Mesenchymal stem cell (in vitro differentiated cells and primary cell): ENCODE measurements at regions not wholly inside any gene's neighbourhood (a gene's known extent, or its start where the extent isn't known, plus 50 kb on each side); places are given as distances from the start of the nearest gene placed in this dataset.

ENCODE experiments used
- DNase-seq: peaks from one replicate; pipeline ENCODE4 v3.0.0-alpha.2; 2013
- H2AFZ ChIP-seq: one replicate; pipeline ENCODE4 v1.6.1; 2013; ENCODE audit warnings: low read depth, mild to moderate bottlenecking, control low read depth, inconsistent platforms, low read length, moderate library complexity
- H2AK5ac ChIP-seq: 2 replicates; pipeline ENCODE4 v1.6.1; 2013; ENCODE audit warnings: low read length, moderate library complexity, mild to moderate bottlenecking, inconsistent platforms; ENCODE audit not compliant: severe bottlenecking
- H2BK120ac ChIP-seq: one replicate; pipeline ENCODE4 v1.6.1; 2013; ENCODE audit warnings: low read depth, mild to moderate bottlenecking, inconsistent platforms, low read length, moderate library complexity
- H2BK12ac ChIP-seq, 2 experiments: one replicate each; pipeline ENCODE4 v1.6.1; 2013; ENCODE audit warnings: inconsistent platforms in 2 of 2, low read length in 2 of 2, mild to moderate bottlenecking in 2 of 2, moderate library complexity in 2 of 2, control low read depth in 1 of 2
- H2BK15ac ChIP-seq: one replicate; pipeline ENCODE4 v1.6.1; 2013; ENCODE audit warnings: mild to moderate bottlenecking, low read depth, inconsistent platforms; ENCODE audit not compliant: poor library complexity, severe bottlenecking
- H2BK5ac ChIP-seq: 2 replicates; pipeline ENCODE4 v1.6.1; 2013; ENCODE audit warnings: low read depth, mild to moderate bottlenecking, low read length, control low read depth, inconsistent platforms; ENCODE audit not compliant: poor library complexity, severe bottlenecking
- H3K14ac ChIP-seq, 2 experiments: one replicate each; pipeline ENCODE4 v1.6.1; 2013; ENCODE audit warnings: inconsistent platforms in 2 of 2, low read length in 2 of 2, control low read depth in 1 of 2, mild to moderate bottlenecking in 1 of 2, moderate library complexity in 1 of 2
- H3K18ac ChIP-seq, 2 experiments: one replicate each; pipeline ENCODE4 v1.6.1; 2013; ENCODE audit warnings: inconsistent platforms in 2 of 2, low read length in 2 of 2, control low read depth in 1 of 2, low read depth in 1 of 2, mild to moderate bottlenecking in 1 of 2
- H3K23ac ChIP-seq, 2 experiments: one replicate each; pipeline ENCODE4 v1.6.1; 2013; ENCODE audit warnings: inconsistent platforms in 2 of 2, low read length in 2 of 2, mild to moderate bottlenecking in 2 of 2, moderate library complexity in 2 of 2, control low read depth in 1 of 2
- H3K27ac ChIP-seq: 2 replicates; pipeline ENCODE4 v1.5.1; 2013; ENCODE audit warnings: mild to moderate bottlenecking, moderate library complexity, low read length, control low read depth, inconsistent platforms; ENCODE audit not compliant: poor library complexity, severe bottlenecking
- H3K27me3 ChIP-seq, 2 experiments: 2 replicates each; pipeline versions ENCODE4 v1.6.1 to v1.7.0; 2013; ENCODE audit warnings: low read length in 2 of 2, mild to moderate bottlenecking in 2 of 2, moderate library complexity in 2 of 2, control low read depth in 1 of 2, inconsistent platforms in 1 of 2; ENCODE audit not compliant: control insufficient read depth in 1 of 2, insufficient read depth in 1 of 2
- H3K36me3 ChIP-seq, 2 experiments: 2 replicates each; pipeline versions ENCODE4 v1.6.1 to v1.7.0; 2013; ENCODE audit warnings: low read length in 2 of 2, control low read depth in 1 of 2, inconsistent platforms in 1 of 2, low read depth in 1 of 2, mild to moderate bottlenecking in 1 of 2; ENCODE audit not compliant: insufficient read depth in 2 of 2, control insufficient read depth in 1 of 2
- H3K4ac ChIP-seq, 2 experiments: one replicate each; pipeline ENCODE4 v1.6.1; 2013; ENCODE audit warnings: inconsistent platforms in 2 of 2, low read length in 2 of 2, mild to moderate bottlenecking in 2 of 2, moderate library complexity in 2 of 2, control low read depth in 1 of 2, low read depth in 1 of 2
- H3K4me1 ChIP-seq: 2 replicates; pipeline ENCODE4 v1.6.1; 2013; ENCODE audit warnings: low read depth, low read length, control low read depth; ENCODE audit not compliant: control insufficient read depth, insufficient read depth
- H3K4me2 ChIP-seq: 2 replicates; pipeline ENCODE4 v1.6.1; 2013; ENCODE audit warnings: low read length, mild to moderate bottlenecking, inconsistent platforms; ENCODE audit not compliant: poor library complexity, severe bottlenecking
- H3K4me3 ChIP-seq, 2 experiments: 2 replicates each; pipeline versions ENCODE4 v1.5.1 to v1.7.0; 2013; ENCODE audit warnings: low read length in 2 of 2, mild to moderate bottlenecking in 2 of 2, control low read depth in 1 of 2, low read depth in 1 of 2; ENCODE audit not compliant: insufficient read depth in 1 of 2
- H3K79me1 ChIP-seq: replicated peaks from 2 replicates; pipeline ENCODE4 v1.6.1; 2013; ENCODE audit warnings: mild to moderate bottlenecking, control low read depth, low read length, inconsistent platforms; ENCODE audit not compliant: poor library complexity, severe bottlenecking
- H3K9ac ChIP-seq: 2 replicates; pipeline ENCODE4 v1.7.0; 2013; ENCODE audit warnings: mild to moderate bottlenecking, low read length, moderate library complexity
- H3K9me3 ChIP-seq: 2 replicates; pipeline ENCODE4 v1.7.0; 2013; ENCODE audit warnings: mild to moderate bottlenecking, low read length; ENCODE audit not compliant: control insufficient read depth
- H4K8ac ChIP-seq: one replicate; pipeline ENCODE4 v1.6.1; 2013; ENCODE audit warnings: inconsistent platforms, mild to moderate bottlenecking, low read length, moderate library complexity
- H4K91ac ChIP-seq: one replicate; pipeline ENCODE4 v1.6.1; 2013; ENCODE audit warnings: mild to moderate bottlenecking, low read length, inconsistent platforms
- WGBS: methylation state at CpG from one replicate; pipeline ENCODE4 v1.1.7; 2013; ENCODE audit warnings: mixed read lengths; 5-methylcytosine and 5-hydroxymethylcytosine counted together

- no peak overlapping the region for H2AK5ac ChIP-seq
- H3K9me3 ChIP-seq: no peaks in the 10 kb centered on the region
- no peak overlapping the region for H2BK12ac ChIP-seq
- H3K4ac ChIP-seq: no peak overlapping the region
- no peaks in the 10 kb centered on the region for H3K36me3 ChIP-seq
- peaks cover 0 to 17% of the 10 kb centered on the region in 2 experiments for H3K27me3 ChIP-seq
- no peak overlapping the region for H3K23ac ChIP-seq
- H4K91ac ChIP-seq: no peak overlapping the region
- H2BK15ac ChIP-seq: no peak overlapping the region
- no peak overlapping the region for H3K9ac ChIP-seq
- no peak overlapping the region for H3K14ac ChIP-seq
- no peak overlapping the region for H3K18ac ChIP-seq
- DNase-seq: no peak
- H3K27ac ChIP-seq: no peak overlapping the region
- no peak overlapping the region for H4K8ac ChIP-seq
- no peak overlapping the region for H2BK120ac ChIP-seq
- H2AFZ ChIP-seq: no peak overlapping the region
- H3K4me1 ChIP-seq: no peaks in the 10 kb centered on the region
- H3K4me3 ChIP-seq: no peak overlapping the region
- H2BK5ac ChIP-seq: no peak overlapping the region
- H3K79me1 ChIP-seq: no peaks in the 10 kb centered on the region
- no peak overlapping the region for H3K4me2 ChIP-seq
These were observed 78.2 kb downstream of the MSL3 start for GRCh38 chrX:11836284-11836683.

- no peaks in the 10 kb centered on the region for H3K79me1 ChIP-seq
- H2AK5ac ChIP-seq: no peak overlapping the region
- no peaks in the 10 kb centered on the region for H3K36me3 ChIP-seq
- no peak overlapping the region for H3K27ac ChIP-seq
- peaks cover 0 to 10% of the 10 kb centered on the region in 2 experiments for H3K27me3 ChIP-seq
- H3K4me1 ChIP-seq: no peaks in the 10 kb centered on the region
- no peak overlapping the region for H3K18ac ChIP-seq
- H3K4me3 ChIP-seq: no peak overlapping the region
- H2BK5ac ChIP-seq: no peak overlapping the region
- H3K4ac ChIP-seq: no peak overlapping the region
- no peak overlapping the region for H2BK120ac ChIP-seq
- no peak overlapping the region for H4K91ac ChIP-seq
- no peak overlapping the region for H3K9ac ChIP-seq
- WGBS: 78% methylated on average over 3 of the region's 3 CpGs
- no peak overlapping the region for H2AFZ ChIP-seq
- no peak for DNase-seq
- H3K14ac ChIP-seq: no peak overlapping the region
- H4K8ac ChIP-seq: no peak overlapping the region
- no peaks in the 10 kb centered on the region for H3K9me3 ChIP-seq
- no peak overlapping the region for H3K4me2 ChIP-seq
- no peak overlapping the region for H2BK12ac ChIP-seq
- H3K23ac ChIP-seq: no peak overlapping the region
- H2BK15ac ChIP-seq: no peak overlapping the region
These were observed 79.4 kb downstream of the MSL3 start for GRCh38 chrX:11837437-11837836.

DNA sequence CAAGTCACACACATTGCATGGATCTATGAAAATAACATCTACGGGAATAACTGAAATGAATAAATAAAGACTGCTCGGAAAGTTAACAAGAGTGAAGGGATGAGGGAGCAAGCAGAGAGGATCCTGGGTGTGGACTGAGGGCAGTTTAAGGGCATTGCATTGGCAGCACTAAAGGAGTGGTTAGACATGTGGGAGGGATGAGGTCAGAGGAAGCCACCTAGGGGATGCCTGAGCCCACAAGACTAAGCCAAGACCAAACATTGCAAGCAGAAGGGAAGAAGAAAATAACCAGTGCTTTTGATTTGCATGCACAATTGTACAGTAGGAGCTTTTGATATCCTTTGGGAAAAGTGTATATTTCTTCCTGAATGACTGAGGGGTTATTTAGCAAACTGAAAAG, 106.1 kb downstream of the MSL3 start:
- Histone ChIP-seq H3K18ac (no peak overlapping the region), H3K27ac (no peak overlapping the region), H3K36me3 (no peaks in the 10 kb centered on the region), H2BK120ac (no peak overlapping the region), H2AFZ (no peak overlapping the region), H3K4ac (no peak overlapping the region), H3K14ac (no peak overlapping the region), H2BK5ac (no peak overlapping the region), H2BK12ac (no peak overlapping the region), H3K23ac (no peak overlapping the region), H3K9me3 (no peaks in the 10 kb centered on the region), H3K4me3 (no peak overlapping the region), H3K4me1 (peaks cover 2% of the 10 kb centered on the region), H2AK5ac (no peak overlapping the region), H3K9ac (no peak overlapping the region), H4K91ac (no peak overlapping the region), H3K27me3 (no peaks in the 10 kb centered on the region), H3K4me2 (no peak overlapping the region), H4K8ac (no peak overlapping the region), H3K79me1 (no peaks in the 10 kb centered on the region), H2BK15ac (no peak overlapping the region)
- 93% methylated on average over 2 of the region's 2 CpGs for WGBS
- DNase-seq: no peak

GRCh38 chrX:11867610-11868345, 109.7 kb downstream of the MSL3 start:
- H3K27ac ChIP-seq: no peak overlapping the region
- H4K91ac ChIP-seq: no peak overlapping the region
- no peak overlapping the region for H3K4ac ChIP-seq
- no peak overlapping the region for H3K14ac ChIP-seq
- no peak for DNase-seq
- H2BK120ac ChIP-seq: no peak overlapping the region
- no peak overlapping the region for H3K4me2 ChIP-seq
- H3K79me1 ChIP-seq: no peaks in the 10 kb centered on the region
- H2AFZ ChIP-seq: no peak overlapping the region
- H3K4me3 ChIP-seq: no peak overlapping the region
- H3K36me3 ChIP-seq: no peaks in the 10 kb centered on the region
- no peak overlapping the region for H2BK15ac ChIP-seq
- no peaks in the 10 kb centered on the region for H3K27me3 ChIP-seq
- H3K9me3 ChIP-seq: no peaks in the 10 kb centered on the region
- H3K18ac ChIP-seq: no peak overlapping the region
- no peak overlapping the region for H4K8ac ChIP-seq
- H2BK5ac ChIP-seq: no peak overlapping the region
- no peak overlapping the region for H3K23ac ChIP-seq
- H3K4me1 ChIP-seq: peaks cover 2% of the 10 kb centered on the region
- H2BK12ac ChIP-seq: no peak overlapping the region
- H2AK5ac ChIP-seq: no peak overlapping the region
- no peak overlapping the region for H3K9ac ChIP-seq
- WGBS: 87% methylated on average over 7 of the region's 7 CpGs
